ENCODE measurements at regions not wholly inside any gene's neighbourhood (a gene's known extent, or its start where the extent isn't known, plus 50 kb on each side); places are given as distances from the start of the nearest gene placed in this dataset.

DNA sequence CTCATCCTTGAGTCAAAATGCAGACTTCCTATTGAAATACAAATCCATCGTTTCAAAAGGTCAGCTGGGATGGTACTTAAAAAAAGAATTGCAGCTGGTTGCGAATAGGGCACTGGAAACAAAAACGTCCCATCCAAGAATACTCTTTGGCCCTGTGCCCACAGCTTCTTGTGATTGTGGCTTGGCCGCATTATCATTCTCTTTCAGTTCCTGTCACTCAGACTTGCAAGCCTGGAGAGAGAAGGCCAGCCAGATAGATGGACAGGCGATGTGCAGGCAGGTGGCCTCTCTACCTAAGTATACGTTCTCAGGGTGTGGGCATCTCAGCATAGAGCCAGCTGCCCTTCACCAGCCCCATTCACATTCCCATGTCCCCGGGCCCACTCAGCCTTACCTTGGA, 208.5 kb upstream of the ZNF536 start:
- H3K27me3 ChIP-seq = no peaks in the 10 kb centered on the region
- H3K4me3 ChIP-seq = no peak overlapping the region
- H3K9me3 ChIP-seq = no peaks in the 10 kb centered on the region
- TF ChIP-seq, protein P1, sequence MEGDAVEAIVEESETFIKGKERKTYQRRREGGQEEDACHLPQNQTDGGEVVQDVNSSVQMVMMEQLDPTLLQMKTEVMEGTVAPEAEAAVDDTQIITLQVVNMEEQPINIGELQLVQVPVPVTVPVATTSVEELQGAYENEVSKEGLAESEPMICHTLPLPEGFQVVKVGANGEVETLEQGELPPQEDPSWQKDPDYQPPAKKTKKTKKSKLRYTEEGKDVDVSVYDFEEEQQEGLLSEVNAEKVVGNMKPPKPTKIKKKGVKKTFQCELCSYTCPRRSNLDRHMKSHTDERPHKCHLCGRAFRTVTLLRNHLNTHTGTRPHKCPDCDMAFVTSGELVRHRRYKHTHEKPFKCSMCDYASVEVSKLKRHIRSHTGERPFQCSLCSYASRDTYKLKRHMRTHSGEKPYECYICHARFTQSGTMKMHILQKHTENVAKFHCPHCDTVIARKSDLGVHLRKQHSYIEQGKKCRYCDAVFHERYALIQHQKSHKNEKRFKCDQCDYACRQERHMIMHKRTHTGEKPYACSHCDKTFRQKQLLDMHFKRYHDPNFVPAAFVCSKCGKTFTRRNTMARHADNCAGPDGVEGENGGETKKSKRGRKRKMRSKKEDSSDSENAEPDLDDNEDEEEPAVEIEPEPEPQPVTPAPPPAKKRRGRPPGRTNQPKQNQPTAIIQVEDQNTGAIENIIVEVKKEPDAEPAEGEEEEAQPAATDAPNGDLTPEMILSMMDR (IDR thresholded peaks at IDR 0.05) = no peak
- H3K4me1 ChIP-seq = no peaks in the 10 kb centered on the region
- DNase-seq = no peak
- H3K27ac ChIP-seq = no peak overlapping the region
- H3K9ac ChIP-seq (ENCODE audit: low read depth in 2 of 2, low read length in 2 of 2) = no peak overlapping the region
- intact Hi-C loops (cut with DNase I) = no loop called here
- H3K36me3 ChIP-seq = no peaks in the 10 kb centered on the region

DNA sequence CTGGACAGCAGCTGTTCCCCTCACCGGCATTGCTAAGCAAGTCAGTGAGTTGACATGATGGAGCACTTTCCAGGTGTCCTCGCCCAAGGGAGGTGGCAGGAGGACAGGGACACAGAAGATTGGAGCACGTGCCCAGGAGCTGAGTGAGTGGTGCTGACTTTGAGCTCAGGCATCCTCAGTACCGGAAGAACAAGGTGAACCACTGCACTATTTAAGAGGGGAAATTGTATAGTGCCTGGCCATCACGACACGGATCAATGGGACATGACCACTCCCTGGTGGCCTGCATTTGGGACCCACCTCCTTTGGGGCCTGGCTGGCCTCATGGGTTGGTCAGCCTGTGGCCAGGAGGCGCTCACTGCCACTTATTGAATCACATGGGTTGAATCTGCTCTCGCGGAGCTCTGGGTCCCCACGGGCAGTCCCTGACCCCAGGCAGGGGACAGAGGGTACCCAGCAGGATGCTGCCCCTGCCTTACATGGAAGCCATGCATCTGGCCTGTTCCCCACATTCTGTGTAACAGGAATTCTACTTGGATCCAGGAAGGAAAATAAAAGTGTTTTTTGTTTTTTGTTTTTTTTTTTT, 206.9 kb upstream of the ZNF536 start:
- intact Hi-C loops (cut with DNase I) = no loop called here
- no peak overlapping the region for H3K27ac ChIP-seq
- H3K4me3 ChIP-seq = no peak overlapping the region
- no peaks in the 10 kb centered on the region for H3K27me3 ChIP-seq
- no peaks in the 10 kb centered on the region for H3K9me3 ChIP-seq
- TF ChIP-seq, protein P1 (IDR thresholded peaks at IDR 0.05) = no peak
- no peaks in the 10 kb centered on the region for H3K36me3 ChIP-seq
- DNase-seq = no peak
- H3K9ac ChIP-seq (ENCODE audit: low read depth in 2 of 2, low read length in 2 of 2) = no peak overlapping the region
- H3K4me1 ChIP-seq = no peaks in the 10 kb centered on the region

DNA sequence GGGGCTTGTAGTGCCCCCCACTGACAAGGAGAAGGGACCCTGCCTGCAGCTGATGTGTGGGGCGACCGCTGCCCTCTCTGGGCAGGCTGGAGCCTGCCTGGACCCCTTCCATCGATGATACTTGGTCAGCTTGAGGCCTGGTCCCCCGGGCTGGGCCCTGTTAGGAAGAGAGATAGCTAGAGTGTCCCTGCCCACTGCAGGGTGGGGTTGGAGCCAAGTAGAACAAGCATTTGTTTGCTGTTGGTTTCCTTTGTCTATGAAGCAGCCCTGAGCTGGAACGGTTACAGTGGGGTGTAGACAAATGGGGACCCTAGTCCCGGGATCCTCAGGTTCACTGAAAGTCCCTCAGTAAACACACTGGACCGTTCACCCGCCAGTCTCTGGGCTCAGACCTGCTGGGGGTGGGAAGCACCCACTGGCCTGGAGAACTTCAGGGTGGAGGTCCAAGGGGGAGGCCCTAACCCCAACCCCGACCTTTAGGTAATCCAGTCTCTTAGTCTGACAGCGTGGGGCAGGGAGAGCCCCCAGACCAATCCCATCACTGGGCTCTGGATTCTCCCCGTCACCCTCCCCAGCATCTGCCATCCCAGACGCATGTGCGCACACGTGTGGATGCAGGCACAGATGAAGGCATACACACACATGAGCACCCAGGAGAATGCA, 204.8 kb upstream of the ZNF536 start:
- Histone ChIP-seq H3K36me3 (no peaks in the 10 kb centered on the region), H3K9me3 (no peaks in the 10 kb centered on the region)
- no peak for DNase-seq

DNA sequence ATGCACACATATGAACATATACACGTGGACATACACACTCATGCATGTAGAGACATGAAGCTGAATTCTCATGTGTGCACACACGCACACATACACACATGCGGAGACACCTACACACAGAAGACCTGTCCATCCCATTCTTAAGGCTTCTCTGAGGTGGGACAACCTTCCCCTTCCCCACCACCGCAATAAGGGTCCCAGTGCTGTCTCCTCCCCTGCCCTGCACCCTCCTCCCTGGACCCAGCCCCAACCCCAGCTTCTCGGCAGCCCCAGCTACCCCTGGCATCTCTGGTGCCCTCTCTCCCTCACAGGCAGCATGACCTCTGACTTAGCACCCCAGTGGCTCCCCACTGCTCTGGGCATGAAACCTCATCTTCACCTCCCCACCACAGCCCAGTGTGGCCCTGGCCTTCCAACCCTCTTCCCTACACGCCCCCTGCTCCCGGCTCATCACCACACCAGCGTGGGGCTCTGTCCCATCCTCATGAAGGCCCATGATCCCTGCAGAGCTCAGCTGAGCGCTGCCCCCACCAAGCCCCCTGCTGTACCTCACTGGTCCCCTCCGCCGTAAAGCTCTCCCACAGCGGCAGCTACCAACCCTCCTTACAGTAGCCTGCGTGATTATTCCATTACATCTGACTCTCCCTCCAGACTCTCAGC, 204.1 kb upstream of the ZNF536 start:
- Histone ChIP-seq H3K36me3 (no peaks in the 10 kb centered on the region), H3K27me3 (no peaks in the 10 kb centered on the region), H3K4me1 (no peaks in the 10 kb centered on the region), H3K9me3 (no peaks in the 10 kb centered on the region), H3K9ac (ENCODE audit: low read depth in 2 of 2, low read length in 2 of 2) (no peak overlapping the region), H3K27ac (no peak overlapping the region), H3K4me3 (no peak overlapping the region)
- TF ChIP-seq, protein P1 (IDR thresholded peaks at IDR 0.05) = no peak
- DNase-seq = no peak
- intact Hi-C loops (cut with DNase I) = no loop called here

More for the DNA sequence above, 204.8 kb upstream of the ZNF536 start:
- no peak overlapping the region for H3K27ac ChIP-seq
- no peak overlapping the region for H3K4me3 ChIP-seq
- no peak overlapping the region for H3K9ac ChIP-seq (ENCODE audit: low read depth in 2 of 2, low read length in 2 of 2)
- intact Hi-C loops (cut with DNase I) = no loop called here
- no peaks in the 10 kb centered on the region for H3K4me1 ChIP-seq
- H3K27me3 ChIP-seq = no peaks in the 10 kb centered on the region
- TF ChIP-seq, protein P1 (IDR thresholded peaks at IDR 0.05) = no peak

DNA sequence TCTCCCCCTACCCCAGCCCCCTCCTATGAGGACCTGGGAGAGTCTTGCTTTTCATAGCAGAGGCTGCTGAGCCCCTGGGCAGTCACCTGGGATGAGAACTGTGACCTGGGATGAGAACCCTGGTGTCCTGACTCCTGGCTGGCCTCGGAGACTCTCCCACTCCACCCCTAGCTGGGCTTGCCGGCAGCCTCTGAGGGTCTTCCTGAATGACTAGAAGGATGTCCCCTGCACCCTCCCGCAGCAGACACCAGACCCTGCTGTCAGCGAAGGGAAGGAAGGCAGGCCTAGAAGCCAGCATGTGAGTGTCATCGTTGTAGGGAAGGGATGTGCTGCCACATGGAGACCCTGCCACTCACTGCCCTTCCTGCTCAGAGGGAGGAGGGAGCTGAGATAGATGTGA, 203.4 kb upstream of the ZNF536 start:
- intact Hi-C loops (cut with DNase I) = no loop called here
- no peak overlapping the region for H3K4me3 ChIP-seq

More for the DNA sequence above, 203.4 kb upstream of the ZNF536 start:
- no peaks in the 10 kb centered on the region for H3K9me3 ChIP-seq
- no peak overlapping the region for H3K9ac ChIP-seq (ENCODE audit: low read depth in 2 of 2, low read length in 2 of 2)
- DNase-seq = no peak
- H3K4me1 ChIP-seq = no peaks in the 10 kb centered on the region
- H3K27ac ChIP-seq = no peak overlapping the region
- H3K27me3 ChIP-seq = no peaks in the 10 kb centered on the region
- TF ChIP-seq, protein P1 (IDR thresholded peaks at IDR 0.05) = no peak
- no peaks in the 10 kb centered on the region for H3K36me3 ChIP-seq
